ENCODE measurements at regions not wholly inside any gene's neighbourhood (a gene's known extent, or its start where the extent isn't known, plus 50 kb on each side); places are given as distances from the start of the nearest gene placed in this dataset.
"Not testable (repeated sequence)": the region's sequence is repeated elsewhere in the genome, so short reads cannot be mapped to it uniquely, and the experiment has no call there.

GRCh38 chr2:129570812-129571211 lies 408.7 kb upstream of the RAB6C start:
- TF ChIP-seq GLI4 (CRISPR knock-in tag; IDR thresholded peaks at IDR 0.05; ENCODE audit: borderline replicate concordance); ARNT (IDR thresholded peaks at IDR 0.05); CTCF (CRISPR knock-in tag; IDR thresholded peaks at IDR 0.05); SP140L (CRISPR knock-in tag; IDR thresholded peaks at IDR 0.05; ENCODE audit: borderline replicate concordance); TAF1 (CRISPR knock-in tag; IDR thresholded peaks at IDR 0.05); NCOR1 (IDR thresholded peaks at IDR 0.05; ENCODE audit: borderline replicate concordance, low read length); MYC (CRISPR knock-in tag; IDR thresholded peaks at IDR 0.05; ENCODE audit: borderline replicate concordance); NR1H2 (CRISPR knock-in tag; IDR thresholded peaks at IDR 0.05; ENCODE audit: borderline replicate concordance, low read depth); ARNTL (CRISPR knock-in tag; IDR thresholded peaks at IDR 0.05); MNT (IDR thresholded peaks at IDR 0.05); ZBTB7B (CRISPR knock-in tag; IDR thresholded peaks at IDR 0.05); YY1 (IDR thresholded peaks at IDR 0.05; ENCODE audit: insufficient read depth, insufficient replicate concordance, low read depth, low read length): not testable (repeated sequence)
- TF ChIP-seq, protein P1, sequence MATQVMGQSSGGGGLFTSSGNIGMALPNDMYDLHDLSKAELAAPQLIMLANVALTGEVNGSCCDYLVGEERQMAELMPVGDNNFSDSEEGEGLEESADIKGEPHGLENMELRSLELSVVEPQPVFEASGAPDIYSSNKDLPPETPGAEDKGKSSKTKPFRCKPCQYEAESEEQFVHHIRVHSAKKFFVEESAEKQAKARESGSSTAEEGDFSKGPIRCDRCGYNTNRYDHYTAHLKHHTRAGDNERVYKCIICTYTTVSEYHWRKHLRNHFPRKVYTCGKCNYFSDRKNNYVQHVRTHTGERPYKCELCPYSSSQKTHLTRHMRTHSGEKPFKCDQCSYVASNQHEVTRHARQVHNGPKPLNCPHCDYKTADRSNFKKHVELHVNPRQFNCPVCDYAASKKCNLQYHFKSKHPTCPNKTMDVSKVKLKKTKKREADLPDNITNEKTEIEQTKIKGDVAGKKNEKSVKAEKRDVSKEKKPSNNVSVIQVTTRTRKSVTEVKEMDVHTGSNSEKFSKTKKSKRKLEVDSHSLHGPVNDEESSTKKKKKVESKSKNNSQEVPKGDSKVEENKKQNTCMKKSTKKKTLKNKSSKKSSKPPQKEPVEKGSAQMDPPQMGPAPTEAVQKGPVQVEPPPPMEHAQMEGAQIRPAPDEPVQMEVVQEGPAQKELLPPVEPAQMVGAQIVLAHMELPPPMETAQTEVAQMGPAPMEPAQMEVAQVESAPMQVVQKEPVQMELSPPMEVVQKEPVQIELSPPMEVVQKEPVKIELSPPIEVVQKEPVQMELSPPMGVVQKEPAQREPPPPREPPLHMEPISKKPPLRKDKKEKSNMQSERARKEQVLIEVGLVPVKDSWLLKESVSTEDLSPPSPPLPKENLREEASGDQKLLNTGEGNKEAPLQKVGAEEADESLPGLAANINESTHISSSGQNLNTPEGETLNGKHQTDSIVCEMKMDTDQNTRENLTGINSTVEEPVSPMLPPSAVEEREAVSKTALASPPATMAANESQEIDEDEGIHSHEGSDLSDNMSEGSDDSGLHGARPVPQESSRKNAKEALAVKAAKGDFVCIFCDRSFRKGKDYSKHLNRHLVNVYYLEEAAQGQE (IDR thresholded peaks at IDR 0.05; ENCODE audit: borderline replicate concordance in 1 of 2, low read depth in 1 of 2, low read length in 2 of 2), result not testable (repeated sequence)
- TF ChIP-seq, protein P2, sequence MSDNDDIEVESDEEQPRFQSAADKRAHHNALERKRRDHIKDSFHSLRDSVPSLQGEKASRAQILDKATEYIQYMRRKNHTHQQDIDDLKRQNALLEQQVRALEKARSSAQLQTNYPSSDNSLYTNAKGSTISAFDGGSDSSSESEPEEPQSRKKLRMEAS (IDR thresholded peaks at IDR 0.05), result not testable (repeated sequence)
